A673 (cell line): ENCODE measurements at regions not wholly inside any gene's neighbourhood (a gene's known extent, or its start where the extent isn't known, plus 50 kb on each side); places are given as distances from the start of the nearest gene placed in this dataset.

Experiments used
- CTCF ChIP-seq: fragments of 300-800, 200-600 bp; sonication (generic); conservative IDR thresholded peaks from 2 replicates; pipeline ENCODE4 v1.5.1; 2017; ENCODE audit warnings: low read depth, mild to moderate bottlenecking, antibody characterized with exemption, low read length, moderate library complexity, mixed read lengths
- EZH2 ChIP-seq: fragments of 200-600 bp; sonication (generic); IDR thresholded peaks from 2 replicates; pipeline ENCODE4 v1.6.1; 2017; ENCODE audit warnings: borderline replicate concordance, low read depth, mild to moderate bottlenecking, mixed read lengths, antibody characterized with exemption, low read length; ENCODE audit not compliant: poor library complexity, severe bottlenecking

DNA sequence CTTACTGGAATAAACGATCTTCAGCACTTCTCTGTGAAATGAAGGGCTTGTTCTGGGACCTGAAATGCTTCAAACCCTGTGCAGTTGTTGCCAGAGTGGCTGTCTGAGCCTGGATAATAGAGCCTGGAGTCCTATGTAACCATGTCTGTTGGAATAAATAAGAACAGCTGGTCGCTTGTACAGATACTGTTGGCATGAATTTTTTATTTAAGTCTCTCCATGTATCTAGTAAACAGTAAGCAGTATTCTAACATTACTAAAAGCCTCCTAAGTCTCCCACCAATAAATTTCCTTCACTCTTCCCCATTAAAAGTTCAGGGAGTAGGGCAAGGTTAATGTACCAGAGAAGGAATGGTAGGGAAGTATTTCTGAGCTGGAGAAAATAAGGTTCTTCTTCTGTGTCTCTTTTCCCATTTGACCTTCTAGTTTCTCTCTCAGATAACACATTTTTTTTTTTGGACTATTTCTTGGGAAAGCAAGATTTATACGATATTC lies 227.5 kb downstream of the PRL start:
- TF ChIP-seq CTCF (no peak), EZH2 (no peak)
